NCI-H524 treated with DMSO at 0.1 percent for 48 hours (cell line): ENCODE measurements at regions not wholly inside any gene's neighbourhood (a gene's known extent, or its start where the extent isn't known, plus 50 kb on each side); places are given as distances from the start of the nearest gene placed in this dataset.
"Not testable (repeated sequence)": the region's sequence is repeated elsewhere in the genome, so short reads cannot be mapped to it uniquely, and the experiment has no call there.

ENCODE experiments used
- DNase-seq: peaks from one replicate; lab custom pipeline; 2025; lab: John Stamatoyannopoulos, UW

DNA sequence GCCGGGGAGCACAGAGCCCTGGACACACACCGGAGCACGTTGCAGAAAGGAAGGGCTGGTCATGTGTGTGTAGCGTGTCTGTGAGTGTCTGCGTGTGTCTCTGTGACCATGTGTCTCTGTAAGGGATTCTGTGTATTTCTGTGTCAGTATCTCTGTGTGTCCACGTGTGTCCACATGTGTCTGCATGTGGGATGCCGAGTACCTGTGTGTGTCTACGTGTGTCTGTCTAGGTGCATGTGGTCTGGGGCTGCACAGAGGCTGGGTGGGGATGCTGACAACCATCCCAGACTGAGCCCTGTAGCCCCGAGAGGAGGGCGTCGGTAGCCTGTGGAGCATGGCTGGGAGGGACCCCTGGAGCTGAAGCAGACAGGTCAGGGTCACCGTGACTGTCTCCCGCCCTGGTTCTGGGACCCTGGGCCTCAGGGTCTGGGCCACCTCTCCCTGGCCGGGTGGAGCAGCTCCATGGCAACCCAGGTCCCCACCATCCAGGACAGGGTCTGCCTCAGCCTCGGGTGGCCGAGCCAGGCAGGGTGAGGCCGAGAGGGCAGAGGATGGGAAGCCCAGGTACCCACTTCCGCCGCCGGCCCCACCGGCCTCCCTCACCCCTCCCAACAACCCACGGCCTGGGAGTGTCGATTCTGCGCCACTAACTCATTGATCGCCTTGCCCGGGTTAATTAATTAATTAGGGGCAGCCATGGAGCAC lies 122.7 kb downstream of the FAM53A start:
- no peak for DNase-seq

DNA sequence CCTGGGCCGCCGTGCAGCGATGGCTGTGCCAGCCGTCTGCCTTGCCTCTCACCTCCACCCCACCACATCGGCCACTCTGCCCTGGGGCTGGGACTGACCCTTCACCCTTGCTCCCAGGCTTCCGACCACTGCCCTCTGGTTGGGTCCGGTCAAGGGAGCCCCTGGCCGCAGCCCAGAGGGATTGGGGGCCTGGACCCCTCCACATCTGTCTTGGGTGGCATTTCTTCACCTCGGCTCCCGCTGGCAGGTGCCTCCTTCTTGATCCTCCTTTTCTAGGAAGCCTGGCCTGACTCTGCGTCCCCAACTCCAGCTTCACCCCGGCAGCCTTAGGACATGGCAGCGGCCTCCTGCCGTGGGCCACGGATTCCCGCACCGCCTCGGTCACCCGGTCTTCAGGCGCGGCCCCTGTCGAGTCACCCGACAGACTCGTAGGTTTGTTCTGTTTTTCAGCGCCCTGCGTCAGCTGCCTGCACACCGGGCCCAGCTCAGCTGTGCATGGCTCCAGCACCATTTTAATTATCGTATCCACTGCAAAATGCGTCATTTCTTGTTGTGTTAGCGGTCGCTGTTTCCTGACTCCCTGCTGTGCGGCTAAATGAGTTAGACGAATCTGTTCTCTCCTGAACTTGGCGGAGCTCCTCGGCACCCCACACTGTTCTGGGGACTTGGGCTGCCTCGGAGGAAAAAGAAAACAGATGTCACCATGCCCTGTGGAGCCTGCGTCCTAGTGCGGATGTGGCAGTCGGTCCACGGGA lies 124.0 kb downstream of the FAM53A start:
- no peak for DNase-seq

DNA sequence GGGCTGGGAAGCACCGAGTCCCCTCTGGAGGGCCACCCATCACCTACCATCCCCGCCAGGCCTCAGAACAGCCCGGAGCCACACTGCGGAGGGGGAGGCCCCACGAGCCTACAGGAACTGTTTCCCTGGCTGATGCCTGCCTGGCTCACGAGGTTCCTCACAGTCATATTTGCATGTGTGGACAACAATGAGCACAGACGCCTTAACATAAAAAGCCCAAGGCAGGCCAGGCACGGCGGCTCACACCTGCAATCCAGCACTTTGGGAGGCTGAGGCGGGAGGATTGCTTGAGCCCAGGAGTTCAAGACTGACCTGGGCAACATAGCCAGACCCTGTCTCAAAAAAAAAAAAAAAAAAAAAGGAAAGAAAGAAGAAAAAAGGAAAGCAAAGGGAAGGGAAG lies 125.9 kb downstream of the FAM53A start:
- no peak for DNase-seq

DNA sequence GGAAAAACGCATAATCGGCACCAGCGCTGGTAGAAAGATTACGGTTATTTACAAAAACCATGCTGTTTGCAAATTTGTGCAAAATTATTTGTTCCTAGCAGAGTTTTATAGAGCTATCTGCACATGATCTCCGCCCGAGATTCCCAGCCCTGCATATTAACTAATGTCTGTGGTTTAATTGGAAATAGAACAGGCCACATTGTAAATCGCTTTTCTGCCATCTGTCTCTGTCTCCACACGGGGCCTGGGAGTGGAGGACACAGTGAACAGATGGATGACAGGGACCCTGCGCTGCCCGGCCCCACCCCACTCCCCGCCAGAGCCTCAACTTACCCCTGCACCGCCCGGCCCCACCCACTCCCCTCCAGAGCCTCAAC lies 126.9 kb downstream of the FAM53A start:
- DNase-seq = peak; percentile 55

DNA sequence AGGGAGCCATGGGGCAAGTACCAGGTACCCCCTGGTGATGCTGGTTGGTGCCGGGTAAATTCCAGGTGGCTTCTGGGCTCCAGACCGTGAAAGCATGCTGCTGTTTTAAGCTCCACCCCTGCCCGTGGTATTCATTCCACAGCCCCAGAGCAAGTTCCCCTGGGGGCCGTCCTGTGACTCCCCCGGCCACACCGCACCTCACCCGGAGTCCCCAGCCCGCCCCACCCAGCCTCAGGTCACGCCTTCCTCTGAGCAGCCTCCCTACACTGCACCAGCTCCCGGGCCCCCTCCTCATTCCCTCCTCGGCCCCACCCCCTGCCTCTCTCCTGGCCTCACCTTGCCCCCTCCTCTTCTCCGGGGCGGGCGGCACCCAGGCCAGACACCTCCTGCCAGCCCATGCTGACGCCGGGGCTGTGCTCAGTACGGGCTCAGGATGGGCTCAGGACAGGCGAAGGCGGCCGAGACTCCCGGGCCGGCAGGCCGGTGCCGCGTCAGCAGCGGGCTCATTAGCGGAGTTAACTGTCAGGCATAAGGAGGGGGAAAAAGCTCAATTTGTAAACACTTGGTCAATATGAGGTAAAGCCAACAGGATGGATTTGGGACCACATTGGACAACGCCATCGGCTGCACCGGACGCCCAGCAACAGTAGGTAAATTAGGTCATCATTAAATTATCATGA lies 127.4 kb downstream of the FAM53A start:
- no peak for DNase-seq

DNA sequence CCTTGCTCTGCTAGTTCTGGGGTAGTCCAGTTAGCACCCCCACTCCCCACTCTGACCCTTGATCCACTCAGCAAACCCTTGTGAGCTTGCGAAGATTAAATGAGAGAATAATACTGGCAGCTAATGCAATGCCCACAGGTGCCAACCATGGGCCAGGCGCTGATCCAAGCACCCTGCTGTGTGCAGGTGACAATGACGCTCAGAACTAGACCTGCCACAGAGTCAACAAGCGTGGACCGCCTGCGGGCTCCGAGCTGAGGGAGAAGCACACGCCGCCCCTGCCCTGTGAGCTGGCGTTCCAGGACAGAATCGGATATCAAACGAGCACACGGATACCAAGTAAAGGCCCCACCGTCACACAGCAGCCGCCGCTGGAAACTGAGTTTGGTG lies 129.2 kb downstream of the FAM53A start:
- DNase-seq = no peak

DNA sequence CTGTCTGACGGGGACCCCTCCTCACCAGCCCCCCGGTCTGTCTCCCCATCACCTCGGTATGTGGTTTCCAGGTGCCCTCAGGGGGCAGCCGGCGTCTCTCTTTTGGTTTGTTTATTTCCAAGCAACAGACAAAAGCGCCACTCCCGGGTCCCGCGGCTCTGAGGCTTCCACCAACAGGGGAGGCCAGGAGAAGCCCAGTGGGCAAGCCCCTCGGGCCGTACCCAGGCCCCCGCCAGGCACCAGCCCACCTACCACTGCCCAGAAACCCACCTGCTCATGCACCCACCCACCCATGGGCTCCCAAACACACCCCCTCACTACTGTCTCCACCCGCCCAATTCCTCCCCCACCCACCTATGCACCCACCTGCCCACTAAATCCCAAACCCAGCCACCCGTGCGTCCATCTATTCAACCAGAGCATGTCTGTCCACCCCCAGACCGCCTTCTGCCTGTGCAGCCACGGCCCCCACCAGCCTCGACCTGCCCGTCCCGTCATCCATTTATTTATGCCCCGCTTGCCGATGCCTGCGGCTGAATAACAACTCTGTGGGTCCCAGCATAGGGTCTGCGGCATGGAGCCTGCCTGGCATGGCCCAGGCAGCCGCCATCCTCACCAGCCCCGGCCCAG lies 129.8 kb downstream of the FAM53A start:
- DNase-seq = no peak

DNA sequence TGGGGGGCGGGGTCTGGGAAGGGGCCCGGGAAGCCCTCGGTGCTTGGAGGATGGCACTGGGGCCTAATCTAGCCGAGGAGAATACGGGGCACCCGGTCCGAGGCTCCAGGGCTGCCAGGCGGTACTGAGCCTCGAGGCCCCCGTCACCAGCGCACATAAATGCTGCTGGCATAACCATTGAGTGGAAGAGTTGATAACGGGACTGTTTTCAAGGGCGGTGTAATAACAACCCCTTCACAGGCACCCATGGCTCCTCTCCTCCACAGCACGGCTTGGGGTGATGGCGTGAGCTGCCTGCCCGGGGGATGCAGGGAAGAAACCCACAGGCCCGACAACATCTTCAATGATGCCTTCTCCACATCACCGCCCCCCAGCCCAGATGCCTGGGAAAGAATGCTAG lies 130.7 kb downstream of the FAM53A start:
- DNase-seq = no peak

DNA sequence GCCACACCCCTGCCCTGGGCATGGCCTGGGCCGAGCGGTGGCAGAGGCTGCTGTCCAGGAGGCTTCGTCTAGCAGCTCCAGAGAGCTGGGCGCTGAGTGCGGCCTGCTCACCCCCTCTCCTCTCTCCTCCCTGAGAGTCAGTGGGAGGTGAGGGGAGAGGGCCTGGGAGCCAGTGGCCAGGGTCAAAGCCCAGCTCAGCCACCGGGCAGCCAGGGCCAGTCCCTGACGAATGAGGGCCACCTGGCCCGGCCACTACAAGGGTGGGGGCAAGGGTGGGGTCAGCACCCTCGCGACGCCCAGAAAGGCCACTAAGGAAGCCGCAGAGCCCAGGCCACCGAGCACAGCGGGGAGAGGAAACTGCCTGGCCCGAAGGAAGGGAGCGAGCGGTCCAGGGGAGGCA lies 131.7 kb downstream of the FAM53A start:
- no peak for DNase-seq

DNA sequence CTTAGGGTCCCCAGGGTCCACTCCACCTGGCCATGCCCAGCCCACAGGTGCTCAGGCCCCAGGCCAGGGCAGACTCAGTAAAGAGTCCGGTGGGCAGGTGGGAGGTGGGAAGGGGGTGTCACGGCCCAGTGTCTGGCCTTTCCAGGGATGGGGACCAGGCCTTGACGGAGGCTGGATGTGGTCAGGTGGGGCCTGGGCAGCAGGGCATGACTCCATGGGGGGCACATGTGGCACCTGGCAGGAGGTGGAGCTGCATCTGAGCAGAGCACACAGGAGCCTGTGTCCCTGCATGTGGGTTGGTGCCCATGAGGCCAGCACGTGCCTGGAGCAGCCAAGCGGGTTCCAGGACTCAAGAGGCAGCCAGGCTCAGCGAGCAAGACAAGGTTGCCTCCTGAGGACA lies 132.9 kb downstream of the FAM53A start:
- no peak for DNase-seq

DNA sequence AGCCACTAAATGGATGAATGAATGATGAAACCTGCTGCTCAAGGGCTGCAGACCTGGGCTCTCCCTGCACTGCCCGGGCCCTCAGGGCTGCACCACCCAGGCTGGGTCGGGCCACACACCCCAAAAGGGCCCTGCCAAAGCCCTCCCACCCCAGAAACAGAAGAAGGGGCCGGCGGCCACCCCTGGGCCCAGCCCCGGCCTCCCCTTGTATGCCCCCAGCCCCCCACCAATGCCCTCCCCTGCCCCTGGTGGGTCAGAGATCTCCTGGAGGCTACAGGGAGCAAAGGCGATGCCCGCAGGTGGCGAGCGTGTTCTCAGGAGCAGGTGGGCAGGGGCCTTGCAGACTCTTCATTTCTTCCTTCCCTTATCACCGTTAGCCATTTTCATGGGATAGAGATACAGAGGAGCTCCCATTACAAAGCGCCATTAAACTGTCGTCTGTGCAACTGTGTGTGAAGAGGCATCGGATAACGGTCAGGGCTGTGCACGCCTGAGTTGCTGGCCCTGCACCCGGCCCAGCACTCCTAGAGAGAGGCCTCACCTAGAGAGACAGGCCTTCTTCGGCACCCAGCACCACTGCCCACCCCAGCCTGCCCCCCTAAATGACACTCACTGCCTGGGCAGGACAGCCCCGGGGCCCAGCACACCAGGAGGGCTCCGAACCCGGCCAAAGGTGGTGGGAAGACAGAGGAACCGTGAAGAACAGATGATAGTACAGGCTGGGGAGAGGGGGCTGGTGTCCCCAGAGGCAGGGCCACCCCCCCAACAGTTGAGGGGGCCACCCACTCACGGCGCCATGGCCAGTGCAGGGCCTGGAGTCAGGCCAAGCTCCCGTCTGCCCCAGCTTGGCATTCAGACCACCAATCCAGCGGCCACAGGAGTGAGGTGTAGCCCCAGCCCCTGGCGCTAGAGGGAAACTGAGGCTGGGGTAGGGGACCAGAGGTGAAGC lies 133.7 kb downstream of the FAM53A start:
- DNase-seq = no peak

DNA sequence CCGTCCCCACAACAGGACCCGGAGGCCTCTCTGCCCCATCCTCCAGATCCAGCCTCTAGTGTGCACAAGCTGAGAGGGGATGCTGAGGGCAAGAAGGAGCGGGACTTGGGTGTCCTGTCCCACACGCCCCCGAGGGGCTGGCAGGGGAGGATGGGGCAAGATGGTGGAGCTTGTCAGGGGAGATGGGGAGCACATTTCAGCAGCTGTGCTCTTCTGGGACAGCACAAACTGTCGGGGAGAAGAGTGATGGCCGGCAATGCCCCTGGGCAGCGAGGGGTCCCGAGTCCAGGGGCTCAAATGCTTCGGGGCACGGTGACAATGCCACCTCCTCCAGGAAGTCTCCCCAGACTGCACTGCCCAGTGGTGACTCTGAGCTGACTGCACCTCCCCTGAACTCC lies 134.5 kb downstream of the FAM53A start:
- DNase-seq = no peak

DNA sequence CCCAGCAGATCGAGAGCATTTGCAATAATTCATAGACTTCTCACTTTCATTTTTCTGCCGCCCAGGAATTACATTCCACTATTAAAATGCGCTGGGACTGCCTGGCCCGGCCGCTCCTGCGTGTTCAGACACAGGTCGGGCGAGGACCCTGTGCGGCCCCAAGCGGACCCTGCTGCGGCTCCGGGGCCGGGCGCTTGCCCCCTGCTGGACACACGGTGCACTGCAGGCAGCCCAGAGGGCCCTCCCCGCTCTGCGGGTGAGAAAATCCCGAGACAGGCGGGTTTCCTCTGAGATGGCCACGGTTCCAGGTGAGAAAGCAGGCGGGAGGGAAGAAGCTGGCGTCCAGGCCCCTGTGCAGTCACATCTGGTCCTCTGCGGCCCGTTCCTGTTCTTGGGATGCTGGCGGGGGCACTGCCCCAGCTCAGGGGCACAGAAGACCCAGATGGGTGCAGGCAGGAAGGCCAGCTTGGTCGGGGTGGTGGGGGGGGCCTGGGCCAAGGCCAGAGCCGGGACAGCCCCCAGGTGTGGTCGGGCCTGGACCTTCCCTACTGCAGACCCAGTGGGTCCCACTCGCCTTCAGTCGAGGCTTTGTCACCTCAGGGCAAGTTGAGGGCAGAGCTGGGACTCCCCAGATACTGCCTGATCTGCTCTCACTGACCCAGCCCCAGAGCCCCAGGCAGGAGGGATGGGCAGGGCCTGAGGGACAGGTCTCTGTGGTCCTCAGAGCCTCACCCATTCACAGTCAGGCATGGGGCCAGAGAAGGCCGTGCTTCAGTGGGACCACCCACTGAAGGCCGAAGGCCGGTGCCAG lies 135.1 kb downstream of the FAM53A start:
- not testable (repeated sequence) for DNase-seq

DNA sequence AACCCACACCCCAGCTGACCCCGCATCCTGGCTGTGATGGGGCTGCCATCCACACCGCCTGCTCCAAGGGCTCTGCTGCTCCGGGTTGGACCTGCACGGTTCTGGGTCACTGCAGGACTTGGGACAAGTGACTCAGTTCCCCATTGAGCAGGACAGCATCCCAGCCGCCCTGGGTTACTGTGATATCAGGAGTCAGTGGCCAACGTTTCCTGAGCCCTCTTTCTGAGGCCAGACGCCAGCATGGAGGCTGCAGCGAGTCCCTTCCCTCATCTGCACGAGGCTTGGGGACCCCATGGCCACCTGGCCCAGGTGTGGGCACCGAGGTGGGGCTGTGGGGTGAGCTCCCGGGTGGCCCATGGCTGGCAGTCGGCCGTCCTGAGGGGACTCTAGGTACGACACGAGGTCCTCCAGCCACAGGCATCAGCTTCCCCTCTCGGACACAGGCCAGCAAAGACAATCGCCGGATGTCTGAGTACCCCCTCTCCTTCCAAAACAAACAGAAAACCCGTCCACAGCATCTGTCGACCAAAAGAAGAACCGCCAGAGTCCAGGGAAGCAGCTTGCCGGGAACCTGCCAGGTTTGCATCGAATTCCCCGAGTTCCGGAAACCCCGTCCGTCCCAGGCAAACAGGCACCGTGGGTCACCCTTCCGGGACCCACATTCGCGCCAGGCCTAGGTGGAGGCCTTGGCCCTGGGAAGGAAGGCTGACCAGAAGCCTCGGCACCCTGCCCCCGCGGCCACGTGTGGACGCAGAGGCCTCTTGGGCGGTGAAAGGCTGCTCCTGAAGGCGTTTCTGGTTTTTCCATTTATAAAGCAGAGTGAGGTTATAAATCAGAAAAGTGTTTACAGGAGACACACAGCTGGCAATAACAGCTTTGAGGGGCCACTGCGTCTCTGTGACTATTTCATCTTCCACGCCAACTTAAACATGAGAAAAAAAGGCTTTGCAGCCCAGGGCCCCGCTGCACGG lies 136.0 kb downstream of the FAM53A start:
- no peak for DNase-seq

DNA sequence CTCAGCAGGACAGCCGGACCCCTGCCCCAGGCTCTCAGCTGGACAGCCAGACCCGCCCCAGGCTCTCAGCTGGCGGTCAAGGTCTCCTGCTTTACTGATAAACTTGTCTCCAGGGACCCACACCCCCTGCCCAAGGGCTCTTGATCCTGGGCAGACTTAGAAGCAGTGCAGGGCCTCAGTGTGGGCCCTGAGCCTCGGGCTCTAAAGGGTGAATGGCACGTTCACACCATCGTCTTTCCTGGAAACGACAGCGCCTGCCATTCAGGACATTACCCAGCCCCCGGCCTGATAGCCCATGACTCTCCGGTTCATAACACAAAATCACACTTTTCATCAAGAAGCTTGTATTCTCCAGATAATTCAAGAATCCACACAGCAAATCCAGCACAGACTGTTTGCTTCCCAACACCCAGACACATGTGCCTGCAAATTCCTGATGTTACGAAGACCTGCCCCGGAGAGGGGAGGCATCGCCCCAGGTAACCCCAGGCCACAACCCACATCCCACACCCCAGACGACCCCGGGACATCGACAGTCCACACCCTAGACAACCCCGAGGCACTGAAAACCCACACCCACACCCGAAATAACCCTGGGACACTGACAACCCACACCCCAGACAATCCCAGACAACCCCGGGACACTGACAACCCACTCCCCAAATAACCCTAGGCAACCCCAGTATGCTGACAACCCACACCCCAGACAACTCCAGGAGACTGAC lies 136.8 kb downstream of the FAM53A start:
- DNase-seq = no peak

DNA sequence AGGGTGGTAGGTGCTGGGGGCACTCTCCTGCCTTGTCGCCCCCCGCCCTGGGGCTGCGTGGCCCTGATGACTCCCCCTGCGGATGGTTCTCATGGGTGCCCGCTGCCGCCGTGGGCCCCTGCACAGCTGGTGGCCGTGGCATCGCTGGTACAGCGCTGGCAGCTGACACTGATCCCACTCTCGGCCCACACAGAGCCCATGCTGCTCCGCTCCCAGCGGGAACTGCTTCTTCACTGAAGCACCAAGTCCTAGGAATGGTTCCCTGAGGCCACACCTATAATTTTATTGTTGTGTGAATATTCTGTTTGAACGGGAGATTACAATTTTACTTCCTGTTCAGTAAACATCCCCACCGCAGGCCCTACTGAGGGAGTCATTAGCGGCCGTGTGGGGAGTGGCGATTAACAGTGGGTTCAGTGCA lies 138.6 kb upstream of the NKX1-1 start:
- DNase-seq = no peak

DNA sequence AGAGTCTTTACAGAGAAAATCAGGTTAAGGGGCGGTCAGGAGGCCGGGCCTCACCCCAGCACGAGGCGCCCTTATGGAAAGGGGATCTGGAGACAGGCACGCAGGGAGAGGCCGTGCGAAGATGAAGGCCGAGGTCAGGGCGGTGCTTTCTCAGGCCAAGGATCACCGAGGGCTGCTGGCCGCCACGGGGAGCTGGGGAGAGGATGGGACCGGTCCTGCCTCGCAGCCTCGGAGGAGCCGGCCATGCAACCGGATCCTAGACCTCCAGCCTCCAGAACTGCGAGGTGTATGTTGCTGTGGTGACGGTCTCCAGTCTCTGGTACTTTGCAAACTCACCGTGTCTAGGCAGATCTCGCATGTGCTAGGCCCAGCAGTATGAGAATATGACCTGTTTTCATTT lies 138.2 kb upstream of the NKX1-1 start:
- DNase-seq = not testable (repeated sequence)

DNA sequence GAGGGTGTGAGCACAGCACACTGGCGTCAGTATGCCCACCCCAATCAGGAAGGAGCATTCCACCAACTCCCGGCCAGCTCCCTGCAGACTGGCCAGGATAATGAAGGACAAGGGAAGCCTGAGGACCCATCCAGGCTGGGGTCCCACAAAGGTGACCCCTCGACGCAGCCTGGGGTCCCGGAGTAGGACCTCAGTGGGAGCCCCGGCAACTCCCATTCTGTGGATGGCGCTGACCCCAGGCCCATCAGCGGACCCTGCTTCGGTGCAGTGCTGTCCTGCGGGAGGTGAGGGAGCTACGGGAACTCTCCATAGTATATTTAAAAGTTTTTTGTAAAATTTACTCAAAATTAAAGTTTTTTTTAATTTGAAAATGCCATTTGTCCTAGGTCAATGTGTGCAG lies 137.7 kb upstream of the NKX1-1 start:
- DNase-seq = no peak

DNA sequence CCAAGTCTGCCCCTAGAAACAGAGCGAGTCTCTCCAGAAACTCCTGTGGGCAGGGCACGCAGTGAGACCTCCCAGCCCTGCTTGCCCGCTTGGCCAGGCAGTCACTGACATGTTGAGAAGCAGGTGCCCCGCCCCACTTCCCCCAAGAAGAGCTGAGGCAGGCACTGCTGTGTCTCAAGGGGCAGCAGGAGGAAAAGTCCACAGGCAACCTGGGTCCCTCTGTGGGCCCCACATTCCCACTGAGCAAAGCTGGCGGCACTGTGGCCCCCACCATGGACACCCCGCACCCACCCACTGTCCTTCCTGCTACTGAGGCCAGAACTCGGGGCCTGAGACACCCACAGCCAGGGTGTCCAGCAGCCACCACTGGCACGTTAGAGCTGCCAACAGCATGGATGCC lies 137.3 kb upstream of the NKX1-1 start:
- no peak for DNase-seq
